ENCODE measurements at regions not wholly inside any gene's neighbourhood (a gene's known extent, or its start where the extent isn't known, plus 50 kb on each side); places are given as distances from the start of the nearest gene placed in this dataset.

DNA sequence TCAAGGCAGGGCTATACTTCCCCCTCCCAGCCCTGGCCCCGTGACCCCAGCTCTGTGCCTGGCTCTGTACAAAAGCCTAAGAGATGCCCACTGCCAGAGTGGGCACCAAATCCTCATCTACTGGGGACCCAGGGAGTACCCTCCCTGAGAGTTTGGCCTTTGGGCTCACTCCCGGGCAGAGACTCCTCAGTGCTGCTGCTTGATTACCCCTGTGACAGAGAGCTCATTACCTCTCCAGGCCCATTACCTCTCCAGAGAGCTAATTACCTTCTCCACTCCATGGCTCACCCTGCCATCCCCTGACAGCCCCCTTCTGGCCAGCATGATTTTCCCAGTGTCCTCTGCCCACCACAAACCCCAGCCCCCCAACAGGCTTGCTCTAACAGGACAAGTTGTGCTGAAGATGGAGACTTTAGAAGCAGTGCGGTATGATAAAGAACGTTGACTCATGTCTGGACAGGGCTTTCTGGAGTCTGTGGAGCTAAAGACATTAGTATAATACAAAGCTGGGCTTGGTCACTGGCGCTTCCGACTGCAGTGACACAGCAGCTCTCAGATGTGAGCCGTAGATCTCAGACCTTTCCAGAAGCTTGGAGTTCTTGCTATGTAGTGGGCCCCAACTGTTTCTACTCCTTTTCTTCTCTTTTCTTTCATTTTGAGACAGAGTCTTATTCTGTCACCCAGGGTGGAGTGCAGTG lies 111.3 kb upstream of the KCTD7 start:
- TF ChIP-seq, protein P1, sequence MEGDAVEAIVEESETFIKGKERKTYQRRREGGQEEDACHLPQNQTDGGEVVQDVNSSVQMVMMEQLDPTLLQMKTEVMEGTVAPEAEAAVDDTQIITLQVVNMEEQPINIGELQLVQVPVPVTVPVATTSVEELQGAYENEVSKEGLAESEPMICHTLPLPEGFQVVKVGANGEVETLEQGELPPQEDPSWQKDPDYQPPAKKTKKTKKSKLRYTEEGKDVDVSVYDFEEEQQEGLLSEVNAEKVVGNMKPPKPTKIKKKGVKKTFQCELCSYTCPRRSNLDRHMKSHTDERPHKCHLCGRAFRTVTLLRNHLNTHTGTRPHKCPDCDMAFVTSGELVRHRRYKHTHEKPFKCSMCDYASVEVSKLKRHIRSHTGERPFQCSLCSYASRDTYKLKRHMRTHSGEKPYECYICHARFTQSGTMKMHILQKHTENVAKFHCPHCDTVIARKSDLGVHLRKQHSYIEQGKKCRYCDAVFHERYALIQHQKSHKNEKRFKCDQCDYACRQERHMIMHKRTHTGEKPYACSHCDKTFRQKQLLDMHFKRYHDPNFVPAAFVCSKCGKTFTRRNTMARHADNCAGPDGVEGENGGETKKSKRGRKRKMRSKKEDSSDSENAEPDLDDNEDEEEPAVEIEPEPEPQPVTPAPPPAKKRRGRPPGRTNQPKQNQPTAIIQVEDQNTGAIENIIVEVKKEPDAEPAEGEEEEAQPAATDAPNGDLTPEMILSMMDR (IDR thresholded peaks at IDR 0.05; ENCODE audit: borderline replicate concordance, extremely low read depth, low read length, poor library complexity, severe bottlenecking): no peak
- no peak for TF ChIP-seq EZH2 (IDR thresholded peaks at IDR 0.05; ENCODE audit: borderline replicate concordance, low read depth, low read length, severe bottlenecking)

All from DND-41 (cell line).